SHP77 treated with DMSO at 0.1 percent for 48 hours (cell line): ENCODE measurements at regions not wholly inside any gene's neighbourhood (a gene's known extent, or its start where the extent isn't known, plus 50 kb on each side); places are given as distances from the start of the nearest gene placed in this dataset.
"Not testable (repeated sequence)": the region's sequence is repeated elsewhere in the genome, so short reads cannot be mapped to it uniquely, and the experiment has no call there.

Experiments used
- DNase-seq: peaks from one replicate; lab custom pipeline; 2025; lab: John Stamatoyannopoulos, UW

- DNase-seq, result not testable (repeated sequence)
Observed at GRCh38 chr13:109979676-109980075, 193.3 kb upstream of the IRS2 start.

- DNase-seq, result no peak
Observed at GRCh38 chr13:109979228-109979627, 192.8 kb upstream of the IRS2 start.

GRCh38 chr13:109977212-109977968 is 191.0 kb upstream of the IRS2 start:
- no peak for DNase-seq

GRCh38 chr13:109976206-109976997 is 190.0 kb upstream of the IRS2 start:
- no peak for DNase-seq

- no peak for DNase-seq
Observed at GRCh38 chr13:109974354-109974753, 188.0 kb upstream of the IRS2 start.

GRCh38 chr13:109973279-109973678 is 186.9 kb upstream of the IRS2 start:
- DNase-seq, result no peak

- DNase-seq, result no peak
Observed at GRCh38 chr13:109971456-109972090, 185.2 kb upstream of the IRS2 start.

GRCh38 chr13:109971006-109971405 is 184.6 kb upstream of the IRS2 start:
- DNase-seq, result no peak

- no peak for DNase-seq
Observed at GRCh38 chr13:109968876-109969577, 182.6 kb upstream of the IRS2 start.

- no peak for DNase-seq
Observed at GRCh38 chr13:109963960-109964563, 177.7 kb upstream of the IRS2 start.

- no peak for DNase-seq
Observed at GRCh38 chr13:109963384-109963783, 177.0 kb upstream of the IRS2 start.

GRCh38 chr13:109959903-109960302 is 173.5 kb upstream of the IRS2 start:
- no peak for DNase-seq

GRCh38 chr13:109957875-109958274 is 171.5 kb upstream of the IRS2 start:
- no peak for DNase-seq

GRCh38 chr13:109955598-109955997 is 169.2 kb upstream of the IRS2 start:
- no peak for DNase-seq

GRCh38 chr13:109954441-109954840 is 168.1 kb upstream of the IRS2 start:
- DNase-seq, result no peak

- DNase-seq, result no peak
Observed at GRCh38 chr13:109951491-109951890, 165.1 kb upstream of the IRS2 start.

GRCh38 chr13:109949397-109949796 is 163.0 kb upstream of the IRS2 start:
- DNase-seq, result no peak

- DNase-seq, result no peak
Observed at GRCh38 chr13:109947006-109947405, 160.6 kb upstream of the IRS2 start.

GRCh38 chr13:109945206-109945960 is 159.0 kb upstream of the IRS2 start:
- DNase-seq, result no peak

GRCh38 chr13:109941951-109942350 is 155.6 kb upstream of the IRS2 start:
- no peak for DNase-seq

GRCh38 chr13:109941221-109941620 is 154.8 kb upstream of the IRS2 start:
- DNase-seq, result no peak
